Activated CD8-positive, alpha-beta memory T cell treated with anti-CD3 and anti-CD28 coated beads for 36 hours (primary cell): ENCODE measurements at regions not wholly inside any gene's neighbourhood (a gene's known extent, or its start where the extent isn't known, plus 50 kb on each side); places are given as distances from the start of the nearest gene placed in this dataset.

Source experiments
- CTCF ChIA-PET: fragments of 350-600 bp; sonication (Branson Sonifier 250); formaldehyde crosslinking; loops from one replicate; lab custom pipeline; 2021; ENCODE audit warnings: antibody characterized with exemption; lab: Charles Lee
- POLR2A ChIA-PET: fragments of 350-600 bp; sonication (Branson Sonifier 250); formaldehyde crosslinking; loops from one replicate; lab custom pipeline; 2021; ENCODE audit warnings: antibody characterized with exemption; lab: Charles Lee

DNA sequence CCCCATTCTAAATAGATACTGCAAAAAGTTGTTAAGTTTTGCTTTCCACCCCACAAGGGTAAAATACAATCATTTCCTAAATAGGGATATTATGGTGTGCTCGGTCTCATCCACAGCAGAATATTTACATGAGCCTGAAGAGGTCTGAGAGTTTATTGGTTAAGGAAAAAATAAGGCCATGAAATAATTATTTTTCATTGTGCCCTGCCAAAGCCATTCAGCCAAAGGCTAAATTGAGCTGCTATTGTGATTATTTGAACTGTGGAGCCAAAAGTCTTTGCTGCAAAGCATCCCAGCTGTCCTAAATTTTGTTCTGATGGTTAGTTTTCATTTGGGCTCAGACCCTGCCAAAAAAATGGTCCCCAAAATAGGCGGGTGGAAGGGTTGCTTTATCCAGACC is 298.7 kb upstream of the ESRRG start:
- ChIA-PET POLR2A (no interaction called here), CTCF (no interaction called here)

GRCh38 chr1:217021400-217021799 is 298.2 kb upstream of the ESRRG start:
- ChIA-PET POLR2A (no interaction called here), CTCF (no interaction called here)

DNA sequence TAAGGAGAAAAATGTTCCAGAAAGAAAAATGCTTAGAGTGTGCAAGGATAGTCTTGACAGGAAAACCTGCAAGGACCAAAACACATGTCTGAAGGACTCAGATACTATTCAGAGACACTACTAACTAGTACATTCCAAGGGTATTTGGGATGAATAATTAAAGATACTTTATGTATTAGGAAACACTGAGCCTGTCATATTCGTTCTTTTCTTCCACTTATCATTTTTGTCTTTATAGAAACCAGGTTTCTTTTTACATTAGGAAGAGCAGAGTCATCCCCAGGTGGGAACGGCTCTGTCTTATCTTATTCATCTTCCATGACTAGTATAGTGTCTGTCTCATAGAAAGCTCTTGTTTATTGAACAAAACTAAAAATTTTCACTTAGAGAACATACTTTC is 296.2 kb upstream of the ESRRG start:
- ChIA-PET CTCF (no interaction called here), POLR2A (no interaction called here)

DNA sequence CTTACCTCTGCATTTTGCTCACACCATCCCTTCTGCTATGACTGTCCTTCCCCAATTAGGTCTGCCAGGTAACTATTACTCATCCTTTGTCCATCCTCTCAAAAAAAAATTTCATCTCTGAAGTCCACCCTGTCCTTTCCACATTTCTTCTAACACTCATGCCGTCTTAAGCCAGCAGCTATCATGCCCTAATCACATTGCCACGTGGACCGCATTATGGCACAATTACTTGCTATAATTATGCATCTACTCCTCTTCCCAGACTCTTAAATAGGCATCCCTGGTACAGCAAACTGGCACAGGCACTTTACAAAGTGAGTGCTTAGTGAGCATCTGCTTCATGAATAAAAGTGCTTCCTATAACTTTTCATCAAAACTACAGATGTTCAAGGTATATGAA is 295.4 kb upstream of the ESRRG start:
- ChIA-PET CTCF (no interaction called here), POLR2A (no interaction called here)

DNA sequence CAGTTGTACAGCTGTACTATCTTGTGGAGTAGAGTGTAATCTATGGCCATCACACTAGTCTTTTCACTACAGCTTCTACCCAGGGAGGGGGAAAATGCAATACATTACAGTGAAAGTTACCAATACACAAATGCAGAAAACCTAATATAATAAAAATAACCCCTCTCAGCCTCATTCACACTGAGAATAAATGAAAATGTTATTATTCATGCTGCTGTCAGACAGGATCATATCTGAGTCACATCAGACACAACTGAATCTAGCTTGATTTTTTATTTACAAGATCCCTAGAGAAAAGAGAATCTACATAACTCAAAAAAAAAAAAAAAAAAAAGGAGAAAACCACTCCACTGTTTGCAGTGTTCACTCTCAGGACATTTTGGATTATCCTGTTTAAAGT is 293.9 kb upstream of the ESRRG start:
- ChIA-PET CTCF (no interaction called here), POLR2A (interaction anchor here (0.6 kb wide), 1 partner anchor 68 kb away, joined by 3 read pairs; no protein-coding TSS in a partner anchor)

DNA sequence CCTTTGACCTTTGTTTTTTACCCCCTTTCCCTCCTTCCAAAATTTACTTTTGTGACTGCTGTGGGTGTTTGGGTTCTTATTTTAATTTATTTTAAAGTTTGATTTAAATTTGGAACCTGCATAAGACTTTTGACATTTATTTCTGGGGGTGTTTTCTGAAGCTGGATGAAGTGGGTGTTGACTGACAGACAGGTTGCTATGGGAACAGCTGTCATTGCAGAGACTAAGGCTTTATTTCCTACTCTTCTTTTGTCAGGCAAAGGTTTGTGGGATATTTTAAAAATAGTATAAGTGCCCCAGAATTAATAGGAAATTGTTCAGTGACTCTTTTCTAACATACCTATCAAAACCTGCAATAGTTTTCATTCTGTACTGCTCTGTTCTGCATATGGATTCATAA is 290.8 kb upstream of the ESRRG start:
- ChIA-PET POLR2A (no interaction called here), CTCF (no interaction called here)

GRCh38 chr1:217012659-217013058 is 289.4 kb upstream of the ESRRG start:
- POLR2A ChIA-PET = no interaction called here
- CTCF ChIA-PET = no interaction called here

DNA sequence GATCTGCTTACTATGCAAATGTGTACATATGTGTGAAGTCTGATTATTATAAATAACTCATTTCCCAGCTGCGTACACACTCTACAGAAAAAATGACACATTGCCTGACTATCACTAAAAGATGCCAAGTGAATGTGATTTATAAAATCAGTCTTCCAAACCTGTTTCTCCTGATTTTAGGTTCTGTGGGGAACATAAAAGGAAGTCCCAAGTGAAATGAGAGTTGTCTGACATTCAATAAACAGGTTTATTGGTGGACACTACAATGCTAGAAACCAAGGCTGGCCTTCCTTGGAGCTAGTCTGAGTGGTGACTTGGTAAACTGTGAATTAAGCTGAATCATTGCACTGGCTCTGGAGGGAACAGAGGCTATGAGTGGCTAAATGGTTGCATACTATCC is 287.9 kb upstream of the ESRRG start:
- POLR2A ChIA-PET = no interaction called here
- CTCF ChIA-PET = no interaction called here

DNA sequence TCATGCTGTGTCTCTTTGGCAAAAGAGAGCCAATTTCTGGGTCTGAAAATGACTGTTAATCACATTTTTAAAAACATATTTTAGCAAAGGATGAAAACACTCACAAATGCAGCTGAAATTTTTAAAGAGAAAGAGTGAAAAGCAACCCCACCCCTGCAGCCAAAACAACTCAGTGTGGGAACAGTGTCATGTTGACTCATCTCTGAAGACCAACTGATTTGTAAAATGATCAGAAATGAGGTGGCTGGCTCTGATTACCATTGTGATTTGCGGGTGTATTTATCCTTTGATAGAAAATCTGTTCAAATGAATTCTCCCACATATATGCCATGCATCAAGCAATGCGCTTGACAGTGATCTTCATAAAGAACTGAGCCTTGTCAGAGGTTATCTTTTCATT is 287.0 kb upstream of the ESRRG start:
- ChIA-PET POLR2A (no interaction called here), CTCF (no interaction called here)

GRCh38 chr1:217009376-217009775 is 286.1 kb upstream of the ESRRG start:
- ChIA-PET CTCF (no interaction called here), POLR2A (no interaction called here)

GRCh38 chr1:217004776-217005436 is 281.7 kb upstream of the ESRRG start:
- CTCF ChIA-PET = no interaction called here
- POLR2A ChIA-PET = no interaction called here

DNA sequence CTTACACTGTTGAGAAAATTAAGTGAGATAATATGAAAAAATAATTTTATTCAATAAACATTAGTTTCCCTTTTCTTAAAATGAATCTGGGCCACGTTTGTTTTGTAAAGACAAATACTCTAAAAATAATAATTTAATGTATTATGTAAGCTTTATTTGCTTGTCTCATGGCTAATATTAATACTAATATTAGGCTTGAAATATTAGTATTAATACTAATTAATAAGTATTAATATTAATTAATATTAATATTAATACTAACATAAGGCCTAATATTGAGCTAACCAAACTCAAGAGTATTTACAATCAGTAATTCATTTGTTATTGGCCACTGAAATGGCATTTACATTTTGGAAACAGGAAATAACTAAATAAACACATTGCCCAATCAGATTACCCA is 280.1 kb upstream of the ESRRG start:
- ChIA-PET CTCF (no interaction called here), POLR2A (no interaction called here)

DNA sequence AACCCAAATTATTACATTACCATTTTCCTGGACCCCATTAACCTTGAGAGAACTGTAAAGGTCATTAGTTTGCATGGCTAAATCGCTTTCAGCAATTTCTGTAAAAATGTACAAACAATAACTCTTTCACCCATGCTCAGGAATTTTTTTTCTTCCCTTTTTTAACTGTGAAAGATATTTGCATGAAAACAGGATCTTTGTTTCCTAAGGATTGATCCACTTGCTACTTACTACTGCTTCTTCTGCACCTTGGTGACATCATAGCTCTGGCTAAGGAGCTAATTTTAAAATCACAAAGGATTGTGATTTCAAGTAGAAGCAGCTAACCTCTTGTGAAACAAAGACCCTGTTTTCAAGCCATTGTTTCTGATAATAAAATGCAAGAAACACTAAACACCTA is 274.6 kb upstream of the ESRRG start:
- POLR2A ChIA-PET = no interaction called here

DNA sequence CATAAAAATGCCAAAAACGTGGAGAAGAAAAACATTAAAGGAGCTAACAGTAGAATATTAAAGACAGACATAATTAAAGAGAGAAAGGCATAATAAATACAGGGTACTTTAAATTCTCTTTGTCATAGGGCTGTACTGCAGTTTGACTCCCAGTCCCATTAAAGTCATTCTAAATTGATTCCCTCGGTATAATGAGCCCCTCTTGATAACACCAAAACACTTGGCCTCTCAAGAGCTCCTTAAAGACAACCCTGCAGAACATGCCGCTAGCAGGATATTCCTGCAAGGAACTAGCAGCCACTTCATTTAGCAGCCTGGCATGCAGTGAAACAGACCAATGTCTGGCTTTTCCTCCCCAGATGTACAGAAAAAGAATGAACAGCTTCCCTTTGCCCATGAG is 273.8 kb upstream of the ESRRG start:
- CTCF ChIA-PET = no interaction called here

More for the DNA sequence above, 274.6 kb upstream of the ESRRG start:
- CTCF ChIA-PET = no interaction called here

DNA sequence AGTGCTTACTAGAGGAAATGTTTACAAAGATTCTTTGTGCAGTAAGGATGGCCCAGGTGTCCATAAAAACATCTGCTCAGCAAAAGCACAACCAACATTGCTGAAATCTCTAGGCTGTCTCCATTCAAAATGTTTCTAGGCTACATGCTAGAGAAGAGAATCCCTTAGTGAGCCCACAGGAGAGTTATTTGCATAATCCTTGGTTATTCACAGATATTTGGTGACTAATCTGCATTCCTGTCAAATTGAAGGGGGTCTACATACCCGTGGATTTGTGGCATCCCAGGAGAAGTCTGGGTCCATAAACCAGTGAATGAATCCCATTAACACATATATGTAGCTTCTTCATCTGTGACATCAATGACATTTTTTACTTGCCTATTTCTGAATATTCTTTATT is 261.3 kb upstream of the ESRRG start:
- CTCF ChIA-PET = no interaction called here

More for the DNA sequence above, 273.8 kb upstream of the ESRRG start:
- POLR2A ChIA-PET = no interaction called here

DNA sequence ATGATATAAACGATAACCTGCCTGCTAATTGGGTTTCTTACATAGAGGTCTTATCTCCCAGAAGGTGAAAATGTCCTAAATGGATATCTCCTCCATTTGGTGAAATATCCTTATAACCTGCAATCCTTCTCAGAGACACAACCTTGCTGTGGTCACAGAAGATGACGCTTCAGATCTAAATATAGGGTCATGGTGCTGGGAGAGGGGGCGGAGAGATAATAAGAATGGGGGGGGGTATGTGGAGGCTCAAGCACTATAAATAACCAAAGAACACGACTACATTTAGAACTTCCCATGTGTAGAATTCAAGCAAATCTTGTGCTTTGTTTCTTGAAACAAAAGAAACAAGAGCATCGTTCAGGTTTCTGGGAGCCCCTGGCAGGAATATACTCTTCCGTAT is 260.6 kb upstream of the ESRRG start:
- ChIA-PET CTCF (no interaction called here), POLR2A (no interaction called here)

More for the DNA sequence above, 261.3 kb upstream of the ESRRG start:
- POLR2A ChIA-PET = no interaction called here

DNA sequence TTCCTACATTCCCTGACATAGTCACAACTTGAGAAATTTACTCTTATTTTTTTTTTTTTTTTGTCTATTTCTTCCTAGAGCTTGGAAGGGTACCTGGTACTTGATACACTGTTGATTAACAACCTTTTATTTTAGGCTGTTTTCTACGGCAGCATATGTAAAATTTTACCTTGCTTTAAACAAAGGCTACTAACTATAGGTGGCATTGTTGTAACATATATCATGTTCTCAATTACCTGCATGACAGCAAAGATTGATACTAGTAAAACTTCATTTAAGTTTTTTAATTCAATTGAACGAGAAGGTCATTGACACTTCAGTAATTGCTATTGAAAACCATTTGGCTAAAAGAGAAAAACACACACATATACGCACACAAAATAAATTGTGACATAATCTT is 238.3 kb upstream of the ESRRG start:
- ChIA-PET CTCF (no interaction called here), POLR2A (no interaction called here)

DNA sequence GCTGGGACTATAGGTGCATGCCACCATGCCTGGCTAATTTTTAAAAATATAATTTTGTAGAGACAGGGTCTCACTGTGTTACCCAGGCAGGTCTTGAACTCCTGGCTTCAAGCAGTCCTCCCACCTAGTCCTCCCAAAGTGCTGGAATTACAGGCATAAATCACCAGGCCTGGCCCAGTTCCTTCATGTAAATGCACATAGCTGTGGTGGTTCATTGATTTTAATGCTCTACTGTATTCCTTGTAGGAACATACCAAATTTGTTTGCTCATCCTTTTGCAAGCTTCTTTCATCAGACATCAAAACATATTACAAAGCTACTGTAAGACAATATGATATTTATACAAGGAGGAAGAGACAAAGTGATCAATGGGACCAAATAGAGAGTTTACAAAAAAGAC is 237.5 kb upstream of the ESRRG start:
- POLR2A ChIA-PET = no interaction called here
- CTCF ChIA-PET = no interaction called here

DNA sequence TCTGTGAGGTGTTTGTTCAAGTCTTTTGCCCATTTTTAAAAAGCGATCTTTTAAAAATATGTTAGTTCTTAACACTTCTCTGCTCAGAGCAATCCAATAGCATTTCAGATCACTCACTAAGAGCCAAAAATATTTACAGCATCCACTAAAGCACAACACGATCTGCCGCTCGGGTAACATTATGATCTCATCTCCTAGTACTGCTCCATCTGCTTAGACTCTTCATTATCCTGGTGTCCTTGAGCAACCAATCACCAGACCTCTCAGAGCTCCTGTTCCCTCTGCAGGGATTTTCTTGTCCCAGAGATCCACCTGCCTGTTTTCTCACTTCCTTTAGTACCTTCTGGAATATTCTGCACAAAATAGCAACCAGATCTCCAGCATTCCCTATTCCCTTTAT is 235.3 kb upstream of the ESRRG start:
- CTCF ChIA-PET = no interaction called here
- POLR2A ChIA-PET = no interaction called here

DNA sequence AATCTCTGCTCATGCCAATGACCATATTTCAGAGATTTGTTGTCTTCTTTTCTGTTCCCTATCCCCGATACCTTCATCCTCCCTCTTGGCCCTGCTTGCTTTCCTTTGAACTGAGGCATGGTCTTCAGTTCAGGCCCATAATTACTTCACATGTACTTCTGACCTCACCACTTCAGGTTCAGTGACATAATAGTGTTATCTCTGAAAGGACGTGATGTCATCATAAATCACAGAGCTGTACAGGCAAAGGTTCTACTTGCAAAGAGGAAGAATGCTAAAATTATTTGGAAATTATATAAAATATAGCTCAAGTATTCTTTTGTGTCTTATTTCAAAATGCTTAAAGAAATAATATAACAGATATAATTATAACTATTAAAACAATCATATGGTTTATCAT is 230.3 kb upstream of the ESRRG start:
- CTCF ChIA-PET = no interaction called here
- POLR2A ChIA-PET = no interaction called here

DNA sequence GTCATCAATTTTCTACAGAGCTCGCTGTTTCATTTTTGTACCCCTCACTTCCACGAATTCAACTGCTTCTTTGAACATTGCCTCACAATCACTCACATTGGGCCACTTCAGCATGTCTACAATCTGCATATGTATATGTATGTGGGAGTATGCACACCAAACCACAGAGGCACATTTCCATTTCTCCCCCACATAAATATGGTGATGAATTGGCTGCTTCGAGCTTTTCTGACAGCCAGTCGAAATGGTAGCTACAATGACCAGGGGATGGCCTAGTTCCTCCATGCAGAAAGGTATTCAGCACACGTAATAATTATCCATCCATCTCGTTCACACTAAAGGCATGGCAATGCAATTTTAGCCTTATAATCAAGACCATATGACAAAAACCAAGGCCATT is 229.6 kb upstream of the ESRRG start:
- POLR2A ChIA-PET = no interaction called here
- CTCF ChIA-PET = no interaction called here

DNA sequence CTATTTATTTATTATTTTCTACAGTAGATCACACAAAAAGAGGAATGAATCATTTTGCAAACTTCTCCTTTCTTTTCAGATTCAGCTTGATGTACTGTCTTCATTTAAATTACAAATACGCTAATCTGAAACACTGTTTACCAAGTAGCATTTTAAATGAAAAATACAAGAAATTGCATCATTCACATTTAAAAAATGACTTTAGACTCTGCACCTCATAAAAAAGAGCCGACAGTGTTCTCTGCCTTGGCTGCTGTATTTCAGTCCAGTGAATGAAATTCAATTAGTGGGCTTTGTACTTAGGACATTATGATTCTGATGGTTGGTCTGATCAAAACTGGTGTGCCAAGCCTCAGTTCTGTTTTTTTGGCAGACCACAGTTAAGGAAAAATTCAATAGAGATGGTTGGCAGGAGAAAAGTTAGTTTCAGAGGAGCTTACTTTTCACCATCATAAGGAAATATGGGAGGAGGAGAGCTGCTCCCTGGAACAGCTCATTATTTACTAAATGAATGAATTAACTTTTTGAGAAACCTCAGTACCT is 222.4 kb upstream of the ESRRG start:
- CTCF ChIA-PET = no interaction called here
- POLR2A ChIA-PET = no interaction called here
